ENCODE measurements at regions not wholly inside any gene's neighbourhood (a gene's known extent, or its start where the extent isn't known, plus 50 kb on each side); places are given as distances from the start of the nearest gene placed in this dataset.

- H3K9ac ChIP-seq (ENCODE audit: low read length) = no peak overlapping the region
- H3K36me3 ChIP-seq (ENCODE audit: insufficient read depth, low read length) = no peaks in the 10 kb centered on the region
- no peak overlapping the region for H2AFZ ChIP-seq (ENCODE audit: low read depth, low read length)
- H3K4me2 ChIP-seq (ENCODE audit: low read length) = no peak overlapping the region
- H3K9me2 ChIP-seq (ENCODE audit: insufficient read depth, low read length) = no peaks in the 10 kb centered on the region
- TF ChIP-seq EZH2 (IDR thresholded peaks at IDR 0.05; ENCODE audit: borderline replicate concordance, insufficient read depth, low read length, poor library complexity, severe bottlenecking) (no peak), SMC3 (conservative IDR thresholded peaks at IDR 0.05; ENCODE audit: poor library complexity) (no peak), REST (IDR thresholded peaks at IDR 0.05; ENCODE audit: borderline replicate concordance) (no peak), EP300 (conservative IDR thresholded peaks at IDR 0.05; ENCODE audit: poor library complexity, severe bottlenecking) (no peak), POLR2AphosphoS5 (IDR thresholded peaks at IDR 0.05) (no peak), CTCF (IDR thresholded peaks at IDR 0.05; ENCODE audit: poor library complexity, severe bottlenecking) (no peak), TAF1 (IDR thresholded peaks at IDR 0.05; ENCODE audit: low read depth) (no peak), MXI1 (conservative IDR thresholded peaks at IDR 0.05; ENCODE audit: poor library complexity, severe bottlenecking) (no peak), RAD21 (conservative IDR thresholded peaks at IDR 0.05) (no peak)
- H3K4me3 ChIP-seq (ENCODE audit: low read length) = no peak overlapping the region
- H3K27ac ChIP-seq (ENCODE audit: low read length) = no peak overlapping the region
- no peaks in the 10 kb centered on the region for H4K20me1 ChIP-seq (ENCODE audit: insufficient read depth)
- H3K79me2 ChIP-seq (replicated peaks; ENCODE audit: insufficient read depth, low read length) = no peaks in the 10 kb centered on the region
- no peaks in the 10 kb centered on the region for H3K27me3 ChIP-seq (ENCODE audit: insufficient read depth, low read depth, low read length)
- no peaks in the 10 kb centered on the region for H3F3A ChIP-seq (ENCODE audit: insufficient read depth, low read length, poor library complexity, severe bottlenecking)
- no peaks in the 10 kb centered on the region for H3K9me3 ChIP-seq (ENCODE audit: low read length)
Measured at GRCh38 chr7:153158149-153158548, 398.6 kb downstream of the ACTR3B start.

- H3K9me2 ChIP-seq (ENCODE audit: insufficient read depth, low read length) = no peaks in the 10 kb centered on the region
- no peak overlapping the region for H3K4me2 ChIP-seq (ENCODE audit: low read length)
- H3K36me3 ChIP-seq (ENCODE audit: insufficient read depth, low read length) = no peaks in the 10 kb centered on the region
- H4K20me1 ChIP-seq (ENCODE audit: insufficient read depth) = no peaks in the 10 kb centered on the region
- H3K9ac ChIP-seq (ENCODE audit: low read length) = no peak overlapping the region
- no peaks in the 10 kb centered on the region for H3K79me2 ChIP-seq (replicated peaks; ENCODE audit: insufficient read depth, low read length)
- H3F3A ChIP-seq (ENCODE audit: insufficient read depth, low read length, poor library complexity, severe bottlenecking) = no peaks in the 10 kb centered on the region
- TF ChIP-seq TAF1 (IDR thresholded peaks at IDR 0.05; ENCODE audit: low read depth) (no peak), CTCF (IDR thresholded peaks at IDR 0.05; ENCODE audit: poor library complexity, severe bottlenecking) (no peak), POLR2AphosphoS5 (IDR thresholded peaks at IDR 0.05) (no peak), REST (IDR thresholded peaks at IDR 0.05; ENCODE audit: borderline replicate concordance) (no peak), RAD21 (conservative IDR thresholded peaks at IDR 0.05) (no peak), EP300 (conservative IDR thresholded peaks at IDR 0.05; ENCODE audit: poor library complexity, severe bottlenecking) (no peak), SMC3 (conservative IDR thresholded peaks at IDR 0.05; ENCODE audit: poor library complexity) (no peak), MXI1 (conservative IDR thresholded peaks at IDR 0.05; ENCODE audit: poor library complexity, severe bottlenecking) (no peak), EZH2 (IDR thresholded peaks at IDR 0.05; ENCODE audit: borderline replicate concordance, insufficient read depth, low read length, poor library complexity, severe bottlenecking) (no peak)
- no peak overlapping the region for H2AFZ ChIP-seq (ENCODE audit: low read depth, low read length)
- H3K27me3 ChIP-seq (ENCODE audit: insufficient read depth, low read depth, low read length) = no peaks in the 10 kb centered on the region
- no peak overlapping the region for H3K4me3 ChIP-seq (ENCODE audit: low read length)
- no peak overlapping the region for H3K27ac ChIP-seq (ENCODE audit: low read length)
- H3K9me3 ChIP-seq (ENCODE audit: low read length) = no peaks in the 10 kb centered on the region
Measured at GRCh38 chr7:153170287-153170686, 410.7 kb downstream of the ACTR3B start.
